ENCODE measurements at regions not wholly inside any gene's neighbourhood (a gene's known extent, or its start where the extent isn't known, plus 50 kb on each side); places are given as distances from the start of the nearest gene placed in this dataset.

DNA sequence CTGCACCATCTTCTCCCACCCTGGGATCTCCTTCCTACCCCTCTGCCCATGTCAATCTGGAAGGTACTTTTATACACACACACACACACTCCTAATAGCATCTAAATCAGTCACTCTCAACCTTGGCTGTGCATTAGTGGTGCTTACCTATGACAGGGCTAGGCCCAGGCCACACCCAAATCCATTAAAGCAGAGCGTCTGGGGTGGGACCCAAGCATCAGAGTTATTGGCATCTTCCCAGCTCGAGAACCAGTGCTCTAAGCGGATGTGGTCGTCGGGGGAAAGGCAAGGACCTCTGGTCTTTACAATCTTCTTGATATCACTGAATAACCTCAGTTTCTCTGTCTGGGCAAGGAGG is 194.6 kb downstream of the TRIM29 start:
- no peak for TF ChIP-seq CTCF (IDR thresholded peaks at IDR 0.05)
- TF ChIP-seq POLR2A (IDR thresholded peaks at IDR 0.05) = no peak

Data from Peyer's patch (tissue), 4 donors.